ENCODE measurements at regions not wholly inside any gene's neighbourhood (a gene's known extent, or its start where the extent isn't known, plus 50 kb on each side); places are given as distances from the start of the nearest gene placed in this dataset.

DNA sequence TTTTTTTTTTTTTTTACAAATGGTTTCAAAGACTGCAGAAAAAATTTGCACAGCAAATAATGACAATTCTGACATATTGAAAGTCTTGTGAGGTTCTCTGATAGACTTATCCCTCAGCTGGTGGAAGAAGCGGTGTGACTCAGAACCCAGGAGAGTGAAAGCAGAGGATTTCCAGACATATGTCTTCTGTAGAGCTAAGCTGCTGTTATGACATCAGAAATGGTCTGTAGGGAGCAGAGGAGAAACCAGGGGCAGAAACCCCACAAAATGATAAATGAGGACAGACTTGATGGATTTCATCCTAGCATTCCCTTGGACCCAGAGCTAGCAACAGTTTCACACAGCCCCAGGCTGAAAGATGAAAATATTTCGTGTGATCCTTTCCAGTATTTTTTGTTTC is 582.6 kb downstream of the METTL15 start:
- no peaks in the 10 kb centered on the region for H3K9me3 ChIP-seq (replicated peaks; ENCODE audit: control insufficient read depth, insufficient read depth, low read length)
- H3K4me3 ChIP-seq (replicated peaks in 1 of 3; ENCODE audit: insufficient read depth in 1 of 3, low read depth in 1 of 3, low read length in 3 of 3) = no peak overlapping the region
- no peaks in the 10 kb centered on the region for H3K4me1 ChIP-seq (ENCODE audit: control insufficient read depth, extremely low read depth, insufficient read depth, low read length)
- no peaks in the 10 kb centered on the region for H3K36me3 ChIP-seq (ENCODE audit: control insufficient read depth in 2 of 2, extremely low read depth in 1 of 2, insufficient read depth in 2 of 2, low read length in 2 of 2)
- H3K9me1 ChIP-seq (replicated peaks; ENCODE audit: control insufficient read depth, extremely low read depth, insufficient read depth, low read length) = no peaks in the 10 kb centered on the region
- H3K27me3 ChIP-seq (ENCODE audit: control insufficient read depth in 2 of 2, insufficient read depth in 2 of 2, low read length in 2 of 2) = no peaks in the 10 kb centered on the region
- no peaks in the 10 kb centered on the region for H4K20me1 ChIP-seq (replicated peaks; ENCODE audit: control insufficient read depth, extremely low read depth, insufficient read depth, low read length)
- DNase-seq (ENCODE audit: low read depth, low spot score) (no peak), FAIRE-seq (peak; percentile 40)
- dilution Hi-C loops (cut with MboI; ENCODE audit: extremely low pct_ligation_motif_present, low sequenced_read_pairs) = no loop called here
- H3K79me2 ChIP-seq (ENCODE audit: control insufficient read depth, insufficient read depth, low read length) = no peaks in the 10 kb centered on the region
- no peak overlapping the region for H2AFZ ChIP-seq (ENCODE audit: low read depth, low read length)
- ChIA-PET CTCF (interaction anchor here (3.2 kb wide), 1 partner anchor 11 kb away, joined by 7 read pairs; no protein-coding TSS in a partner anchor), POLR2A (interaction anchor here (0.7 kb wide), 2 partner anchors 10 to 845 kb away, joined by 4 to 8 read pairs; no protein-coding TSS in a partner anchor)
- no peak overlapping the region for H3K4me2 ChIP-seq (ENCODE audit: insufficient read depth, low read length)
- H3K9ac ChIP-seq (replicated peaks; ENCODE audit: extremely low read depth, insufficient read depth, low read length) = no peak overlapping the region
- intact Hi-C loops (cut with micrococcal nuclease) = loop anchor here (10.0 kb wide), 1 partner anchor 846 kb away; no protein-coding TSS in a partner anchor
- no TSS peak for BruUV-seq (replicated peaks)
- TF ChIP-seq POLR2A (IDR thresholded peaks at IDR 0.05; ENCODE audit: low read depth, low read length) (no peak), POLR2AphosphoS5 (IDR thresholded peaks at IDR 0.05; ENCODE audit: insufficient read depth, low read depth, low read length) (no peak), MYC (IDR thresholded peaks at IDR 0.05; ENCODE audit: low read depth, low read length) (no peak), GATA2 (IDR thresholded peaks at IDR 0.05; ENCODE audit: insufficient read depth, insufficient read length, low read depth, low read length) (no peak), FOS (IDR thresholded peaks at IDR 0.05; ENCODE audit: borderline replicate concordance, insufficient read depth, low read length) (no peak), JUN (IDR thresholded peaks at IDR 0.05; ENCODE audit: borderline replicate concordance, insufficient read depth, insufficient read length, low read depth) (no peak), EZH2 (IDR thresholded peaks at IDR 0.05; ENCODE audit: borderline replicate concordance, low read depth, low read length, severe bottlenecking) (no peak)
- TF ChIP-seq, protein P1, sequence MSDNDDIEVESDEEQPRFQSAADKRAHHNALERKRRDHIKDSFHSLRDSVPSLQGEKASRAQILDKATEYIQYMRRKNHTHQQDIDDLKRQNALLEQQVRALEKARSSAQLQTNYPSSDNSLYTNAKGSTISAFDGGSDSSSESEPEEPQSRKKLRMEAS (IDR thresholded peaks at IDR 0.05; ENCODE audit: insufficient read depth, insufficient read length) = no peak
- TF ChIP-seq, protein P2, sequence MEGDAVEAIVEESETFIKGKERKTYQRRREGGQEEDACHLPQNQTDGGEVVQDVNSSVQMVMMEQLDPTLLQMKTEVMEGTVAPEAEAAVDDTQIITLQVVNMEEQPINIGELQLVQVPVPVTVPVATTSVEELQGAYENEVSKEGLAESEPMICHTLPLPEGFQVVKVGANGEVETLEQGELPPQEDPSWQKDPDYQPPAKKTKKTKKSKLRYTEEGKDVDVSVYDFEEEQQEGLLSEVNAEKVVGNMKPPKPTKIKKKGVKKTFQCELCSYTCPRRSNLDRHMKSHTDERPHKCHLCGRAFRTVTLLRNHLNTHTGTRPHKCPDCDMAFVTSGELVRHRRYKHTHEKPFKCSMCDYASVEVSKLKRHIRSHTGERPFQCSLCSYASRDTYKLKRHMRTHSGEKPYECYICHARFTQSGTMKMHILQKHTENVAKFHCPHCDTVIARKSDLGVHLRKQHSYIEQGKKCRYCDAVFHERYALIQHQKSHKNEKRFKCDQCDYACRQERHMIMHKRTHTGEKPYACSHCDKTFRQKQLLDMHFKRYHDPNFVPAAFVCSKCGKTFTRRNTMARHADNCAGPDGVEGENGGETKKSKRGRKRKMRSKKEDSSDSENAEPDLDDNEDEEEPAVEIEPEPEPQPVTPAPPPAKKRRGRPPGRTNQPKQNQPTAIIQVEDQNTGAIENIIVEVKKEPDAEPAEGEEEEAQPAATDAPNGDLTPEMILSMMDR (IDR thresholded peaks at IDR 0.05; ENCODE audit: extremely low read depth in 1 of 2, insufficient read depth in 1 of 2, low read depth in 1 of 2, low read length in 2 of 2) = no peak
- H3K27ac ChIP-seq (ENCODE audit: insufficient read depth, low read depth, low read length) = no peak overlapping the region
